Activated CD4-positive, alpha-beta T cell treated with anti-CD3 and anti-CD28 coated beads, Interleukin-2, Interleukin-4, amounts not matched to agents 100 ng/mL and 50 ng/mL, durations not matched to agents 16 hours and 8 hours (primary cell): ENCODE measurements at regions not wholly inside any gene's neighbourhood (a gene's known extent, or its start where the extent isn't known, plus 50 kb on each side); places are given as distances from the start of the nearest gene placed in this dataset.
"Not testable (repeated sequence)": the region's sequence is repeated elsewhere in the genome, so short reads cannot be mapped to it uniquely, and the experiment has no call there.

Source experiments
- DNase-seq: peaks from one replicate; pipeline ENCODE4 v3.0.0-alpha.2; 2020; ENCODE audit warnings: low spot score

GRCh38 chr6:86731631-86732030 lies 205.7 kb upstream of the HTR1E start:
- DNase-seq = not testable (repeated sequence)

- DNase-seq = not testable (repeated sequence)
These were observed 206.6 kb upstream of the HTR1E start for GRCh38 chr6:86730772-86731171.

GRCh38 chr6:86730216-86730615 lies 207.1 kb upstream of the HTR1E start:
- DNase-seq = no peak

GRCh38 chr6:86728976-86729375 lies 208.4 kb upstream of the HTR1E start:
- DNase-seq = no peak

- DNase-seq = no peak
These were observed 212.6 kb upstream of the HTR1E start for GRCh38 chr6:86724695-86725094.

- no peak for DNase-seq
These were observed 213.6 kb upstream of the HTR1E start for GRCh38 chr6:86723729-86724128.

GRCh38 chr6:86723151-86723550 lies 214.2 kb upstream of the HTR1E start:
- DNase-seq = no peak

- DNase-seq = no peak
These were observed 215.2 kb upstream of the HTR1E start for GRCh38 chr6:86722131-86722530.

- no peak for DNase-seq
These were observed 221.7 kb upstream of the HTR1E start for GRCh38 chr6:86715676-86716075.

- DNase-seq = no peak
These were observed 225.3 kb upstream of the HTR1E start for GRCh38 chr6:86712039-86712438.

GRCh38 chr6:86707545-86708120 lies 229.7 kb upstream of the HTR1E start:
- DNase-seq = no peak

- DNase-seq = no peak
These were observed 230.9 kb upstream of the HTR1E start for GRCh38 chr6:86706449-86706848.

- not testable (repeated sequence) for DNase-seq
These were observed 236.1 kb upstream of the HTR1E start for GRCh38 chr6:86701228-86701627.

- no peak for DNase-seq
These were observed 250.8 kb upstream of the HTR1E start for GRCh38 chr6:86686496-86686895.

GRCh38 chr6:86685230-86685797 lies 252.0 kb upstream of the HTR1E start:
- DNase-seq = no peak

GRCh38 chr6:86683132-86683908 lies 254.0 kb upstream of the HTR1E start:
- no peak for DNase-seq

- DNase-seq = no peak
These were observed 255.0 kb upstream of the HTR1E start for GRCh38 chr6:86682297-86682696.

GRCh38 chr6:86681140-86681539 lies 256.2 kb upstream of the HTR1E start:
- not testable (repeated sequence) for DNase-seq

GRCh38 chr6:86672125-86672524 lies 265.2 kb upstream of the HTR1E start:
- not testable (repeated sequence) for DNase-seq

- DNase-seq = no peak
These were observed 280.1 kb upstream of the HTR1E start for GRCh38 chr6:86657192-86657591.

GRCh38 chr6:86629123-86629522 lies 308.2 kb upstream of the HTR1E start:
- DNase-seq = no peak

GRCh38 chr6:86619428-86619827 lies 317.9 kb upstream of the HTR1E start:
- DNase-seq = no peak

GRCh38 chr6:86615299-86615698 lies 322.0 kb upstream of the HTR1E start:
- DNase-seq = no peak
